Right lobe of liver (tissue), 6 donors: ENCODE measurements at regions not wholly inside any gene's neighbourhood (a gene's known extent, or its start where the extent isn't known, plus 50 kb on each side); places are given as distances from the start of the nearest gene placed in this dataset.

Source experiments
- ATAC-seq, 4 donors: fragments of 200-7000 bp; cut with Tn5 transposase; one replicate each; pipeline ENCODE4 v1.9.1; 2020; ENCODE audit warnings: mild to moderate bottlenecking in 4 of 4, moderate library complexity in 4 of 4
- DNase-seq, 3 donors: peaks; one replicate each; pipeline ENCODE4 v3.0.0-alpha.2; 2020
- H3K27ac ChIP-seq, 3 donors: fragments of 200-600 bp; one replicate each; pipeline ENCODE4 v1.8.0; 2022
- H3K27me3 ChIP-seq, 2 donors: fragments of 200-600 bp; one replicate each; pipeline ENCODE4 v1.8.0; 2022
- H3K36me3 ChIP-seq, 4 donors: fragments of 200-600 bp; sonication (generic) in 1 of 4; one replicate each; pipeline versions ENCODE4 v1.5.1 to v1.8.0; 2017 to 2022; ENCODE audit warnings: control low read depth in 1 of 4
- H3K4me1 ChIP-seq, 4 donors: fragments of 200-600 bp; sonication (generic) in 1 of 4; one replicate each; pipeline versions ENCODE4 v1.5.1 to v1.8.0; 2017 to 2022; ENCODE audit warnings: control low read depth in 1 of 4
- H3K4me3 ChIP-seq, 3 donors: fragments of 200-600 bp; one replicate each; pipeline ENCODE4 v1.8.0; 2022
- H3K9me3 ChIP-seq, 4 donors: fragments of 200-600 bp; sonication (generic) in 1 of 4; one replicate each; pipeline versions ENCODE4 v1.5.1 to v1.8.0; 2017 to 2022; ENCODE audit warnings: control low read depth in 1 of 4
- CTCF ChIP-seq, 4 donors: fragments of 200-600 bp in 3 of 4; fragments of 450-650 bp in 1 of 4; IDR thresholded peaks; one replicate each; pipeline versions ENCODE4 v1.5.1 to v1.8.0; 2016 to 2022; ENCODE audit warnings: antibody characterized with exemption in 4 of 4, mild to moderate bottlenecking in 2 of 4
- POLR2A ChIP-seq: fragments of 450-650 bp; IDR thresholded peaks from one replicate; pipeline ENCODE4 v1.6.1; 2017; ENCODE audit warnings: antibody characterized with exemption, mild to moderate bottlenecking
- WGBS: methylation state at CpG from one replicate; pipeline ENCODE4 v1.1.6; 2018; ENCODE audit warnings: low coverage, low lambda C conversion rate; ENCODE audit not compliant: insufficient coverage; ENCODE audit errors: missing lambda C conversion rate; 5-methylcytosine and 5-hydroxymethylcytosine counted together
- intact Hi-C, 2 donors: fragments of 100-400 bp; cut with DNase I; formaldehyde crosslinking; loops; one replicate each; pipeline versions ENCODE4 v1.11.2 to v1.14.1; 2022
- donor health status: DM: no; HTN: yes; CAD: no.
- donor health status: DM: no; HTN: no; CAD: no.
- donor health status: DM: no; HTN: no; CAD: no.
- donor health status: DM: no; HTN: yes; CAD: no.
- donor health status: DM: no; HTN: yes; CAD: no.

DNA sequence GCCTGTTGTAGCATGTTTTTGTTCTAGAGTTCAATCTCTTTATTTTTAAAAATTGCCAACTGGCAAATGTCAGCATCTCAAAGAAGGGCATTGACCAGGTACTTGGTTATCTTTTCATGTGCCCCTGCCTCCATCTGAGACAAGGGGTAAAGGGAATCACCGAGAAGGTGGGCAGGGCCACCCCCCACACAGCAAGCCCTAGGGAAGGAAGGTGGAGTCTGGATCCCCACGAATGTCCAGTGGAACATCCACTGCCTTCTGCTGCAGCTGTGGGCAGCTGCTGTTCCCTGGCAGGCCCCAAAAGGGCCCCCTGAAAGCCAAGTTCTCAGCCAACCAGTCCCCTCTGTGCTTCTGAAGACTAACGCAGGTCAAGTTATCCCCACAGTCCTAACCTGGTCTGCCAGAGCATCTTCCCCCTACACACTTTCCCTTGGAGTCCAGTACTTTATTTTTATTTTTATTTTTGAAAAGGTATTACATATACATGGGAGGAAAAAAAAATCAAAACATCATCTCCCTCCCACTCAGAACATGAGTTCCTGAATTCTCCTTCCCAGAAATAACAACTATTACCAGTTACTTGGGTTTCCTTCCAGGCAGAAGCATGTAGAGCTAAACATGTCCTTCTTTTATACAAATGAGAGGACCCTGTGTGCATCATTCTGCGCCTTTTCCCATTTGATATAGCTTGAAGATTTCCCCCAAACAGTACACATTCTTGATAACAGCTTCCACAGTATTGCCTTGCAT, 253.7 kb downstream of the MAFB start:
- intact Hi-C loops, result no loop called here
- ATAC-seq, result no peak

DNA sequence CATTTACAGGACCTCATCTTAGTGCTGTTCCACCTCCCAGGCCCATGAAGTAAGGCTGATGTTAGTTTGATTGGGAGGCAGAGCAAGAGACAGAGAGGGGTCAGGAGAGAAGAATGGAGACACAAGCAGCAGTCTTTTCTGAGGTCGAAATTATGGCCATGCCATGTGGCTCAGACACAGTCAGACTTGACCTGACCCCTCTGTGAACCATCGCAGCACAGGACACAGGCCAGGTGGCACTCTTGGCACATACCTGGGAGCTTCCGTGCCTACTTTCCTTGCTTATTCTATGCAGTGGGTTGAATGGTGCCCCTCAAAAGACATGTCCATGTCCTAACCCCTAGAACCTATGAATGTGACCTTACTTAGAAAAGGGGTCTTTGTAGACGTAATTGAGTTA, 254.9 kb downstream of the MAFB start:
- ATAC-seq (peak; percentile 45 to 65 (median 61)), DNase-seq (no peak)
- H3K9me3 ChIP-seq, result no peaks in the 10 kb centered on the region
- no peaks in the 10 kb centered on the region for H3K36me3 ChIP-seq
- no peaks in the 10 kb centered on the region for H3K27me3 ChIP-seq
- WGBS, result 33% methylated on average over 3 of the region's 4 CpGs
- H3K4me3 ChIP-seq, result no peak overlapping the region
- TF ChIP-seq CTCF (IDR thresholded peaks at IDR 0.05), result no peak
- no peak for TF ChIP-seq POLR2A
- H3K4me1 ChIP-seq, result no peaks in the 10 kb centered on the region
- intact Hi-C loops, result no loop called here
- H3K27ac ChIP-seq, result no peak overlapping the region

More for the DNA sequence above, 253.7 kb downstream of the MAFB start:
- Histone ChIP-seq H3K36me3 (no peaks in the 10 kb centered on the region), H3K9me3 (no peaks in the 10 kb centered on the region), H3K4me3 (no peak overlapping the region), H3K4me1 (no peaks in the 10 kb centered on the region), H3K27me3 (no peaks in the 10 kb centered on the region), H3K27ac (no peak overlapping the region)
- WGBS, result 75% methylated on average over 3 of the region's 4 CpGs
- TF ChIP-seq CTCF (IDR thresholded peaks at IDR 0.05), result no peak
- TF ChIP-seq POLR2A, result no peak
- DNase-seq, result no peak

DNA sequence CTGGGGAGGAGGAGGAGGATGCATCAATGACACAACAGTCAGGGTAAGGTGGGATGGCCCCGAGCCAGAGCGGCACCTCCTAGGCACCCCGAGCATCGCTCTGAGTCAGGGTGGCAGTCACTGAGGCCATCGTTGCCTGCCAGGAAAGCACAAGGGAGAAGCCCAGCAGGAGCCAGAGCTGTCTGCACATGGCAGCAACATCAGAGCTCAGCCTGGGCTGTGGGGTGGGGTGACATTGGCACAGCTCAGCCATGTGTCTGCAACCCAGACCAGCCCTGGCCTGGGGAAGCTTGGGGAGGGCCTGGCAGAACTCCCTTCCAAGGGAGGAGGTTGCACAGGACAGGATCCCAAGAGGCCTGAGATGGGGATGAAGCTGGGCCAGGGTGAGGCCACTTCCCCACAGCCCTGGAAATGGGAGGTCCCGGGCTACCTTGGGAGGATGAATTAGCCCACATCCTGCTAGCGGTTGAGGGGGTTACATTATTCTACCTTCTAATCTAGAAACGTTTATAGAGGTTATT, 255.6 kb downstream of the MAFB start:
- H3K9me3 ChIP-seq, result no peaks in the 10 kb centered on the region
- H3K27me3 ChIP-seq, result no peaks in the 10 kb centered on the region
- H3K36me3 ChIP-seq, result no peaks in the 10 kb centered on the region
- intact Hi-C loops, result no loop called here
- no peak overlapping the region for H3K4me3 ChIP-seq
- no peaks in the 10 kb centered on the region for H3K4me1 ChIP-seq
- WGBS, result 11% methylated on average over 1 of the region's 8 CpGs
- H3K27ac ChIP-seq, result no peak overlapping the region
- TF ChIP-seq POLR2A (no peak), CTCF (IDR thresholded peaks at IDR 0.05) (no peak)
- DNase-seq, result no peak
- ATAC-seq, result peak in 1 of 4 donors; percentile 16

DNA sequence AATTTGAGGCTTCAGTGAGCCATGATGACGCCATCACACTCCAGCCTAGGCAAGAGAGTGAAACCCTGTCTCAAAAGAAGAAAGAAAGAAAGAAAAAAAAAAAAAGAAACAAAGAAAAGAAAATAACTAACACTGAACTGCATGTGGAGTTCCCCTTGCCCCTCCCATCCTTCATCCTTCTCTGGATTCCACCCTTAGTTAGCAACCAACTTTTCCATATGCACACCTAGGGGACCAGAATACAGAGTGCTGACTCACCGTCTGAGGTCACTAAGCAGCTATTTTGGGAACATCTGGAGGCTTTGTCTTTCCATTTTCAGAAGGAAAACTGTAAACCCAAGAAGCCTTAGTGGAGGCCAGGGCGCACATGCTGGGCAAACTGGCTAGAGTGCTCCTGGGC, 257.4 kb downstream of the MAFB start:
- no peak overlapping the region for H3K27ac ChIP-seq
- H3K9me3 ChIP-seq, result no peaks in the 10 kb centered on the region
- no peaks in the 10 kb centered on the region for H3K36me3 ChIP-seq
- DNase-seq, result no peak
- H3K4me3 ChIP-seq, result no peak overlapping the region
- TF ChIP-seq POLR2A, result no peak
- H3K27me3 ChIP-seq, result no peaks in the 10 kb centered on the region
- no peaks in the 10 kb centered on the region for H3K4me1 ChIP-seq
- 50% methylated on average over 1 of the region's 3 CpGs for WGBS
- ATAC-seq, result no peak
- intact Hi-C loops, result no loop called here

- H3K4me1 ChIP-seq, result no peaks in the 10 kb centered on the region
- H3K36me3 ChIP-seq, result no peaks in the 10 kb centered on the region
- intact Hi-C loops, result no loop called here
- H3K4me3 ChIP-seq, result no peak overlapping the region
- 65% methylated on average over 2 of the region's 4 CpGs for WGBS
- H3K9me3 ChIP-seq, result no peaks in the 10 kb centered on the region
- no peaks in the 10 kb centered on the region for H3K27me3 ChIP-seq
- TF ChIP-seq CTCF (IDR thresholded peaks at IDR 0.05) (no peak), POLR2A (no peak)
- DNase-seq (no peak), ATAC-seq (no peak)
- no peak overlapping the region for H3K27ac ChIP-seq
These were observed 257.9 kb downstream of the MAFB start for GRCh38 chr20:40431112-40431511.
